NOMO-1 treated with dmso at 0.1 percent for 144 hours (cell line): ENCODE measurements at regions not wholly inside any gene's neighbourhood (a gene's known extent, or its start where the extent isn't known, plus 50 kb on each side); places are given as distances from the start of the nearest gene placed in this dataset.
"Not testable (repeated sequence)": the region's sequence is repeated elsewhere in the genome, so short reads cannot be mapped to it uniquely, and the experiment has no call there.

Experiments
- DNase-seq: peaks from one replicate; lab custom pipeline; 2025; ENCODE audit not compliant: unreplicated experiment; lab: John Stamatoyannopoulos, UW

GRCh38 chr2:17202628-17203027, 315.6 kb downstream of the RAD51AP2 start:
- peak; percentile 4 for DNase-seq

GRCh38 chr2:17199741-17200140, 318.5 kb downstream of the RAD51AP2 start:
- no peak for DNase-seq

GRCh38 chr2:17196380-17196779, 321.9 kb downstream of the RAD51AP2 start:
- DNase-seq, result no peak

- no peak for DNase-seq
These were observed 323.2 kb downstream of the RAD51AP2 start for GRCh38 chr2:17195016-17195415.

- no peak for DNase-seq
These were observed 324.2 kb downstream of the RAD51AP2 start for GRCh38 chr2:17194083-17194482.

- DNase-seq, result not testable (repeated sequence)
These were observed 324.8 kb downstream of the RAD51AP2 start for GRCh38 chr2:17193433-17193890.

GRCh38 chr2:17191223-17191622, 327.0 kb downstream of the RAD51AP2 start:
- DNase-seq, result no peak

- DNase-seq, result no peak
These were observed 327.7 kb downstream of the RAD51AP2 start for GRCh38 chr2:17190527-17190926.

GRCh38 chr2:17188721-17189120, 329.5 kb downstream of the RAD51AP2 start:
- no peak for DNase-seq

- DNase-seq, result no peak
These were observed 333.7 kb downstream of the RAD51AP2 start for GRCh38 chr2:17184512-17184911.

- DNase-seq, result no peak
These were observed 335.8 kb downstream of the RAD51AP2 start for GRCh38 chr2:17182399-17182798.

- no peak for DNase-seq
These were observed 337.0 kb downstream of the RAD51AP2 start for GRCh38 chr2:17181051-17181752.

GRCh38 chr2:17179145-17179808, 339.0 kb downstream of the RAD51AP2 start:
- DNase-seq, result no peak

- no peak for DNase-seq
These were observed 341.2 kb downstream of the RAD51AP2 start for GRCh38 chr2:17177088-17177487.

GRCh38 chr2:17171446-17172049, 346.7 kb downstream of the RAD51AP2 start:
- DNase-seq, result no peak

GRCh38 chr2:17166506-17166905, 351.7 kb downstream of the RAD51AP2 start:
- DNase-seq, result no peak

- no peak for DNase-seq
These were observed 353.7 kb downstream of the RAD51AP2 start for GRCh38 chr2:17164550-17164949.

- DNase-seq, result no peak
These were observed 354.6 kb downstream of the RAD51AP2 start for GRCh38 chr2:17163638-17164037.

- no peak for DNase-seq
These were observed 355.5 kb downstream of the RAD51AP2 start for GRCh38 chr2:17162713-17163112.

- DNase-seq, result no peak
These were observed 357.6 kb downstream of the RAD51AP2 start for GRCh38 chr2:17160594-17160993.

GRCh38 chr2:17156086-17156485, 362.2 kb downstream of the RAD51AP2 start:
- DNase-seq, result no peak

- DNase-seq, result no peak
These were observed 368.3 kb downstream of the RAD51AP2 start for GRCh38 chr2:17149945-17150344.
